ENCODE measurements at regions not wholly inside any gene's neighbourhood (a gene's known extent, or its start where the extent isn't known, plus 50 kb on each side); places are given as distances from the start of the nearest gene placed in this dataset.

DNA sequence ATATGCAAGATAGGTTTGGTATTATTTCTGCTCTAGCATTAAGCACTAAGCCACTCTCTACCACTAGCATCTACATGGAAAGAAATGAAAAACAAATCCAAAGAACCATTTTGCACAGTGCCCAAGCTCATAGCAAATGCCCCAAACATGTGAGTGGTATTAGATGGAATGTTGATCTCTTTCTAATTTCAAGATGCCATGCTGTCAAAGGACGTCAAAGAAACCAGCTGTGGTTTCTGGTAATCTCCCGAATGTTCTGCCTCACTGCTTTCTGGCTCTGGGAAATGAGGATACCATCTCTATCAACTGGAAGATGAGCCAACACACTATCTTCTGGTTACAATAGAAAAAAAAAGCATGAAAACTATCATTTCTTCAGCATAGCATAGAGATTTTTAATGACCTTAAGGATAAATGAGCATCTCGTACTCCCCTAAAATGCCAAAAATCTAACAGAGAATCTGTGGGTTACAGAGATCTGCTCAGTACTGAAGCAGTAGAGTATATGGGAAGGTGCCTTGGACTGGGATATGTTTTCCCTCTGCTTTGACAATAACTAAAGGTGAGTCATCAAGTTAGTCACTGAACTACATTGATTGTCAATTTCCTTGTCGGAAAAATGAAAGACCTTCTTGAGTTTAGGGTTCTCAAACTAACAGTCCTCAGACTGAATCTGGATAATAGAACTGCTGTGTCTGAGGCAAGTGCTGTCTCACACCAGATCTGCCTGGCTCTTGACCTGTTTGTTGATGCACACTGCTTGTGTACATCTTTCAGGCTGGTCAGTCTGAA lies 244.8 kb upstream of the NCKAP5 start:
- DNase-seq (ENCODE audit: low read depth): peak; percentile 72

DNA sequence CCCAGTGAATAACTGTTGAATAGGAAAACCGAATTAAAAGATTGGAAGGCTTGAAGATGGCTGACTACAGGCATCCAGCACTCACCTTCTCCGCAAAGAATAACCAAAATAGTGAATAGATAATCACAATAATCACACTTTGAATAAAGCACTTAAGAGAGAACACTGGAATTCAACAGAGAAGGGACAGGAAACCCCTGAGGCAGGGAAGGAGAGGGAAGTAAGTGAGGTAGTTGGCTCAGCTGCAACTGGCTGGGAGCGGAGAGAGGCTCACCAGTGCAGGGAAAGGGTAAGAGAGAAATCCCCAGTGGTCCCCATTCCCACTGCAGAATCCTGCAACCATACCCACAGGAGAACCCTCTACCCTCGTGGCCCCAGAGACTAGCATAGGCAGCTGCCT lies 246.6 kb upstream of the NCKAP5 start:
- DNase-seq (ENCODE audit: low read depth): no peak

- DNase-seq (ENCODE audit: low read depth): no peak
Observed at GRCh38 chr2:133816037-133816436, 247.8 kb upstream of the NCKAP5 start.

DNA sequence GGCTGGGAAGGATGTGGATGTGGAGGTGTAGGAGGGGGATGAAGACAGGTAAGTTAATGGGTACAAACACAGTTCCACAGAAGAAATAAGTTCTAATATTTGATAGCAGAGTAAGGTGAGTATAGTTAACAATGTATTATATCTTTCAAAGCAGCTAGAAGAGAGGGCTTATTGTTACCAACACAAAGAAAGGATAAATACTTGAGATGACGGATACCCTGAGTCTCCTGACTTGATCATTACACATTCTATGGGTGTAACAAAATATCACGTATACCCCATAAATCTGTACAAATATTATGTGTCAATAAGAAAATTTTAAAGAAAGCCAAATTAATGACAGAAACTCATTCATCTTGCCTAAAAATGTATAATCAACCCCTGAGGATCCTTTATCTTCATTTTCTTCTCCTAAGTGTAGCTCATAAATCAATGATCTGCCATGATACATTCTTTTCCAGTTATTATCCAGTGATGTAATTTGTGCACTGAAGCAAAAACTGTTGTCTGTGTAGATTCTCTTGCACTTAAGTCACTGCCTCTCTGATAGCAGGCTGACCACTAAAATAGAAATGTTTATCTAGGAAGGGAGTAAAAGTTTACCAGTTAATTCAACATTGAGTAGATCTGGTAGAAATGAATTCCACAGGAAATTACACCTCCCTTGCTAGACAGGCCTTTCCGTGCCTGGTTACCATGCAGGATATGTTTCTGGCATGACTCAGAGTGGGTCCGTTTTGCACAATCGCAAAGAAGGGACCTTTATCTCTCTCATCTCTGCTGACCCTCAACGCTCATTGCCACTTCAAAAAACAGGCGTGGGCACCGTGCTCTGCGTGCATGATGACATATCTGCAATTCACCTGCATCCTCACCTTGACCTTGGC lies 249.7 kb upstream of the NCKAP5 start:
- DNase-seq (ENCODE audit: low read depth): peak; percentile 99

DNA sequence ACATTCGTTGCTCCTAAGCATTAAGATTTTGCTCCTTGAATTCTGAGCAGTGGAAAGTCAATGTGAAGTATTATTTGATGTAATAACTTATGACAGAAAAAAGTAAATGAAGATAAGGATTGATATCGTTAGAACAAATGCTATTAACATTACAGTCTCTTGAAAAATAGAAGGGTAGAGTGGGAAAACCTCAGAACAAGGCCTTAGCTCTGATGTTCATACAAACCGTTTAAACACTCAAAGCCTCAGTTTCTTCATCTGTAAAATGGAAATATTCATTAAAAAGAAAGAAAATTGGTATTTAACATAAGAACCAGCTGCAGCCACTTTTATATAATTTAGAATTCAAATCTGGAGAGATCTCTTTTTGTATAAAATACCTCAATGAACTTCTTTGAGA lies 250.4 kb upstream of the NCKAP5 start:
- DNase-seq (ENCODE audit: low read depth): no peak

- no peak for DNase-seq (ENCODE audit: low read depth)
Observed at GRCh38 chr2:133819906-133820305, 251.6 kb upstream of the NCKAP5 start.

GRCh38 chr2:133821107-133821760 lies 253.0 kb upstream of the NCKAP5 start:
- peak; percentile 55 for DNase-seq (ENCODE audit: low read depth)

GRCh38 chr2:133822517-133823225 lies 254.4 kb upstream of the NCKAP5 start:
- no peak for DNase-seq (ENCODE audit: low read depth)

DNA sequence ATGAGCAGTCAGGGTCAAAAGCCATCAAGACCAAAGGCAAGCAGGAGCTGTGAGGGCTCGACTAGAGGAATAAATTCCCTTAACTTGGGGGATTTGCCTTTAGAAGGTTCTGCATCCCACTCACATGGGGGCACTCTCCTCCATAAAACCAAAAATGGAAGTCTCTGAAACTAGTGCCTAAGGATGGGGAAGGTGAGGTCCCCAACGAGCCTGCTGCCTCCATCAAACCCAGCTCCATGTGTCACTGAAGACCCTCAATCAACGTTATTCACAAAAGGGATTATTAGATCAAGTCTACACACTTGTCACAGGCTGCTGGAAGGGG lies 254.9 kb upstream of the NCKAP5 start:
- no peak for DNase-seq (ENCODE audit: low read depth)

- no peak for DNase-seq (ENCODE audit: low read depth)
Observed at GRCh38 chr2:133824869-133825268, 256.6 kb upstream of the NCKAP5 start.

GRCh38 chr2:133825778-133826177 lies 257.5 kb upstream of the NCKAP5 start:
- DNase-seq (ENCODE audit: low read depth): no peak

DNA sequence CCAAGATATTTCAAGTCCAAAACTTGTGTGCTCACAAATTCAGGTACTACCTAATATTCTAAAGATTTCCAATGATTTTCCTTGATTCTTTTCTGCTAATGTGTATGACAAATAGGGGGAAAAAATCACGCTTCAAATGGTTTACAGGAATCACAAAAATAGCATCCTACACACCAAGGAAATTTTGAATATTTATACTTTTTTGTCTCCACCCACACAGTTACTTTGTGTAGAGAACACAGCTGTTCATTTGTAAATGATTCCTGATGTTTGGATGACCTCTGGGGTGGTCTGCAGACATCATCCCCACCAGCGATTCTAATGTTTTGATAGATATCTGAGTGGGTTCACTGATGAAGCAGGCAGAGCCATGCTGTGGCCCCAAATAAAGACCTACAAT lies 260.6 kb upstream of the NCKAP5 start:
- DNase-seq (ENCODE audit: low read depth): no peak

- DNase-seq (ENCODE audit: low read depth): peak; percentile 19
Observed at GRCh38 chr2:133829450-133830020, 261.3 kb upstream of the NCKAP5 start.

- no peak for DNase-seq (ENCODE audit: low read depth)
Observed at GRCh38 chr2:133833746-133834145, 265.5 kb upstream of the NCKAP5 start.

GRCh38 chr2:133835821-133836619 lies 267.8 kb upstream of the NCKAP5 start:
- no peak for DNase-seq (ENCODE audit: low read depth)

DNA sequence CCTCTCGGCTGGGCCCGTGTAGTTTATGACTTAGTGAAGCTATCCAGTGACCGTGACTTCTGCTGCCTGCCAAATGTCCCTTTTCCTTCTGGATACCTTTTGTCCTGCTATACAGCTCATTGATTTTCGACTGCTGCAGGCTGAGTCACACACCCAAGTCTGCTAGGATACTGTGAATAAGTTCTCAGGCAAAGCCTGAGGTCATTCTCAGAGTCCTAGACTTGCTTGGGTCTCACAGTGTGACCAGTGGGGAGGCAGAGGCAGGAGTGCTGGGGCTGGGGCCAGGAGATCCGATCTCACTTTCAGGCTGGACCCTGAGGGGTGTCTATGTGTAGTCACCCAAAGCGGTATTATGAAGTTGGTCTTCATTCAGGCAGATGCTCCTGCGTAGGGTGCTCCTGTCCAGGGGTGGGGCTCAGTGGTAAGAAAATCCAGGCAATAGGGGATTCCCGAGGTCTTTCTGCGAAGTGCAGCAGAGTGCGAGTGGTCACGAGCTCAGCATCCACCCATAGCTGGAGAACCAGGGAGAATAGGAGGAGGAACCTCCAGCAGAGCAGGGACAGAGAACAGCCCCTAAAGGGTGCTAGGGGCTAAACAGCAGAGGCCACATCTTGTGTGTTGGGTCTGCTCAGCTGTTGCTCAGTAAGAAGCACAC lies 268.6 kb upstream of the NCKAP5 start:
- no peak for DNase-seq (ENCODE audit: low read depth)

DNA sequence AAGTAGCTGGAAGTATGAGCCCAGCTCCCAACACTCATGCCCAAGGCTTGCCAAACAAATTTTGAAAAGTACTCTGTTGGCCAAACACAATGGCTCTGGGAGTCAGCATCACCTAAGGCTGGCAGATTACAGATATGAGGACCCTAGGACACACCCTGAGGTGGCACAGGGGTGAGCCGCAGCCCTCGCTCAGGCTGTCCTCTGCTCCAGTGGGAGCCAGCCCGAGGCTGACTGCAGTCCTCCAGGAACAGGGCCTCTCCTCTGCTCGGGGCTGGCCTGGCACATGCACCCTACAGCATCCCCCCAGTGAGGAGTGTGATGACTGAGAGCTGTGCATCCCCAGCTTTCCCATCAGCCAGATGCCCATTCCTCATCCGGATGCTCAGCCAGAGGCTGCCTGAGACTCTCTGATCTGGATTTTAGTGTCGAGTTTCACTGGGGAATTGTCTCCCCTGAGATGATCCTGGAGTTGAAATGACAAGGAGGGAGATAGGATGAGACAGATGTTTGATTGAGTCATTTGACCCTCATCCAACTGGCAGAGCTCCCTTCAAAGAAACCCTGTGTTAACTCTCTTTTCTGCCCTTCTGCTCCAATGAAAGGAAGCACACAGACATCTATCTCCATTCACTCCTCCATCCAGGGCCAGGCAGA lies 269.3 kb upstream of the NCKAP5 start:
- DNase-seq (ENCODE audit: low read depth): peak; percentile 54

DNA sequence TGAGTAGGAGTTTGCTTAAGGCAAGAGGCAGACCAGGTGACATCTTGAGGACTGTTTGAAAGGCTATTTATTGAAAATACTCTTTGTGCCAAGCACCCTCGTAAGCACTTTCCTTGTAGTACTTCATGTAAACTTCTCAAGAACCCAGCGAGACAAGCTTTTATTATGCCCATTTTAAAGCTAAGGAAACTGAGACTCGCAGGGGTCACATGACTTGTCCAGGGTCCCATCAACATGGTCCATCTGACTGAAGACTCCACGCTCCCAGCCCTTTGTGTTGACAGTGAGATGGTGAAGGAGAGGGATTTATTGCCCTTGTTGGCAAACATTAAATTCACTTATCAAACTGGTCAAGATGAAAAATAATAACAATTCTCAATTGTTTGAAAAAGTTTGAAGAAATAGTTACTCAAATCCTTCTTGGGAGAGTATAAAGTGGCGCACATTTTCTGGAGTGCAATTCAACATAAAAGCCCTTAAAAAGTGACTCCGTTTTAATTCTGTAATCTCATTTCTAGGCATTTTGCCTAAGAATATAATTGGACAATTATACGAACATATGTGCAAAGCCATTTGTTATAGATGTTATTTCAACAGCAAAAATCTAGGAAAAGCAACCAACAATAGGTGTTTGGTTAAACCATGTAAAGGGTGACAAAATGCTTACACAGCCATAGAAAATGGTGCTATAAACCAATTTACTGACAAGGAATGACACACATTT lies 270.5 kb upstream of the NCKAP5 start:
- no peak for DNase-seq (ENCODE audit: low read depth)

GRCh38 chr2:133839677-133840076 lies 271.4 kb upstream of the NCKAP5 start:
- DNase-seq (ENCODE audit: low read depth): no peak
